ENCODE measurements at regions not wholly inside any gene's neighbourhood (a gene's known extent, or its start where the extent isn't known, plus 50 kb on each side); places are given as distances from the start of the nearest gene placed in this dataset.

DNA sequence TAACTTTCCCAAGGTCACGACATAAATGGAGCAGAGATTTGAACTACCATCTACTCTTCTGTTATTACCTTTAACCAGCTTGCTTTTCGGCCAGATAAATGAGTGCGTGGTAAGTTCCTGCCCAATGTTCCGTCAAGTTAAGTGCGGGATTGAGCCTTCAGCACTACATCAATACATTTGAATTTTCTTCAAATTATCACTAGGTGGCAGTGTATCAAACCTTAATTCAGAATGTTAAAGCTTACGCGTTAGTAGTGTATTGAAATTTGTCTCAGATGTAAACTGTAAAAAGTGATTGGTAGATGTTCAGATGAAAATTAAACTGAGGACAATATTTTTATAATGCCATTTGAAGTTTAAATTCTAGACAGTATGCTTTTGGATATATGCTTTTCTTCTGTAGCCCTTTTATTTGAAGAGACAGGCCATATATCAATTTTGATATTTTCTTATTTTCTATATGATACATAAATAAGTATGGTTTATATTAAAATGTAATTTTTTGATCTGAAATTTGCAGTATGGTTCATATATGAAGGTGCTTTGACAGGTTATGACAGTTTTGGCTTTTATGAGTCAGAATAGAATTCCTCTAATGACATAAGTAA, 681.3 kb downstream of the ADCYAP1 start:
- DNase-seq (no peak), ATAC-seq (no peak)
- Histone ChIP-seq H3K36me3 (ENCODE audit: low read depth) (no peaks in the 10 kb centered on the region), H3K4me1 (ENCODE audit: low read depth) (no peaks in the 10 kb centered on the region), H3K9me3 (no peaks in the 10 kb centered on the region), H3K4me3 (no peak overlapping the region)
- intact Hi-C loops (cut with DNase I, micrococcal nuclease) = loop anchor here in 1 of 2 donors (10.0 kb wide), 1 partner anchor 959 kb away; no protein-coding TSS in a partner anchor
- TF ChIP-seq CTCF (IDR thresholded peaks at IDR 0.05) = no peak

DNA sequence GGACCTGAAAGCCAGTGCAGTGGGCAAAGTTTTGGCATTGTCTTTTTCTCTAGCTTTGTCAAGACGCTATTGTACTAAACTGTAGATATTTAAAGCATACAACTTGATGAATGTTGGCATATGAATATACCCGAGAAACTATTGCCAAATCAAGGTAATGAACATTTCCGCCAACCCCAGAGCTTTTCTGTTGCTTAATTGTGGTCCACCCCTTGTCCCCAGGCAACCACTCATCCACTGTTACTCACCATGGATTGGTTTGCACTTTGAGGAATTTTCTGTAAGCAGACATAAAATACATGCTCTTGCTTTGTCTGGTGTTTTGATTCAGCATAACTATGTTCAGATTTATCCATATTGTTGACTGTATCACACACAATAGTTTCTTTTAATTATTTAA, 688.4 kb downstream of the ADCYAP1 start:
- ATAC-seq (no peak), DNase-seq (no peak)
- H3K36me3 ChIP-seq (ENCODE audit: low read depth) = no peaks in the 10 kb centered on the region
- H3K4me3 ChIP-seq = no peak overlapping the region
- intact Hi-C loops (cut with DNase I, micrococcal nuclease) = no loop called here
- no peaks in the 10 kb centered on the region for H3K4me1 ChIP-seq (ENCODE audit: low read depth)
- no peaks in the 10 kb centered on the region for H3K9me3 ChIP-seq
- no peak for TF ChIP-seq CTCF (IDR thresholded peaks at IDR 0.05)

GRCh38 chr18:1595195-1595594, 690.5 kb downstream of the ADCYAP1 start:
- H3K36me3 ChIP-seq (ENCODE audit: low read depth) = no peaks in the 10 kb centered on the region
- ATAC-seq (no peak), DNase-seq (no peak)
- intact Hi-C loops (cut with DNase I, micrococcal nuclease) = no loop called here
- peaks cover 2% of the 10 kb centered on the region for H3K9me3 ChIP-seq
- no peaks in the 10 kb centered on the region for H3K4me1 ChIP-seq (ENCODE audit: low read depth)
- no peak for TF ChIP-seq CTCF (IDR thresholded peaks at IDR 0.05)
- H3K4me3 ChIP-seq = no peak overlapping the region

GRCh38 chr18:1599196-1599595, 694.5 kb downstream of the ADCYAP1 start:
- no peak for TF ChIP-seq CTCF (IDR thresholded peaks at IDR 0.05)
- no peaks in the 10 kb centered on the region for H3K4me1 ChIP-seq (ENCODE audit: low read depth)
- no peaks in the 10 kb centered on the region for H3K36me3 ChIP-seq (ENCODE audit: low read depth)
- H3K9me3 ChIP-seq = peaks cover 2% of the 10 kb centered on the region
- H3K4me3 ChIP-seq = no peak overlapping the region
- intact Hi-C loops (cut with DNase I, micrococcal nuclease) = no loop called here
- DNase-seq = no peak
- ATAC-seq = no peak

GRCh38 chr18:1604751-1605150, 700.1 kb downstream of the ADCYAP1 start:
- no peaks in the 10 kb centered on the region for H3K4me1 ChIP-seq (ENCODE audit: low read depth)
- peaks cover 7% of the 10 kb centered on the region for H3K9me3 ChIP-seq
- DNase-seq = no peak
- H3K36me3 ChIP-seq (ENCODE audit: low read depth) = no peaks in the 10 kb centered on the region
- no peak for ATAC-seq
- no peak overlapping the region for H3K4me3 ChIP-seq
- intact Hi-C loops (cut with DNase I, micrococcal nuclease) = no loop called here
- TF ChIP-seq CTCF (IDR thresholded peaks at IDR 0.05) = no peak

GRCh38 chr18:1618364-1618763, 713.7 kb downstream of the ADCYAP1 start:
- intact Hi-C loops (cut with DNase I, micrococcal nuclease) = no loop called here
- ATAC-seq = no peak
- Histone ChIP-seq H3K36me3 (ENCODE audit: low read depth) (no peaks in the 10 kb centered on the region), H3K4me3 (no peak overlapping the region), H3K9me3 (peaks cover 7% of the 10 kb centered on the region), H3K4me1 (ENCODE audit: low read depth) (no peaks in the 10 kb centered on the region)
- no peak for TF ChIP-seq CTCF (IDR thresholded peaks at IDR 0.05)
- DNase-seq = no peak

Measured in mucosa of descending colon (tissue), 3 donors.